GM19328 (cell line): ENCODE measurements at regions not wholly inside any gene's neighbourhood (a gene's known extent, or its start where the extent isn't known, plus 50 kb on each side); places are given as distances from the start of the nearest gene placed in this dataset.

Experiments used
- ATAC-seq: cut with Tn5 transposase; IDR thresholded peaks from one replicate; pipeline ENCODE4 v1.9.1; 2021; ENCODE audit warnings: mild to moderate bottlenecking, moderate library complexity; ENCODE audit not compliant: unreplicated experiment

- no peak for ATAC-seq
These were observed 435.2 kb upstream of the SEMA3A start for GRCh38 chr7:84629640-84630318.

- no peak for ATAC-seq
These were observed 434.6 kb upstream of the SEMA3A start for GRCh38 chr7:84629216-84629615.

- no peak for ATAC-seq
These were observed 432.7 kb upstream of the SEMA3A start for GRCh38 chr7:84627250-84627649.

- no peak for ATAC-seq
These were observed 430.3 kb upstream of the SEMA3A start for GRCh38 chr7:84624927-84625326.

GRCh38 chr7:84624527-84624926 is 429.9 kb upstream of the SEMA3A start:
- no peak for ATAC-seq

- no peak for ATAC-seq
These were observed 422.9 kb upstream of the SEMA3A start for GRCh38 chr7:84617265-84618030.

- ATAC-seq: no peak
These were observed 420.4 kb upstream of the SEMA3A start for GRCh38 chr7:84614821-84615501.

- no peak for ATAC-seq
These were observed 418.5 kb upstream of the SEMA3A start for GRCh38 chr7:84612981-84613681.

GRCh38 chr7:84611391-84611790 is 416.8 kb upstream of the SEMA3A start:
- ATAC-seq: no peak

- ATAC-seq: no peak
These were observed 415.8 kb upstream of the SEMA3A start for GRCh38 chr7:84610390-84610789.

GRCh38 chr7:84605301-84605700 is 410.7 kb upstream of the SEMA3A start:
- no peak for ATAC-seq

GRCh38 chr7:84603545-84603944 is 409.0 kb upstream of the SEMA3A start:
- no peak for ATAC-seq

- no peak for ATAC-seq
These were observed 400.4 kb upstream of the SEMA3A start for GRCh38 chr7:84595026-84595425.

- no peak for ATAC-seq
These were observed 397.3 kb upstream of the SEMA3A start for GRCh38 chr7:84591897-84592296.

- no peak for ATAC-seq
These were observed 394.4 kb upstream of the SEMA3A start for GRCh38 chr7:84589012-84589411.

GRCh38 chr7:84583331-84583730 is 388.7 kb upstream of the SEMA3A start:
- ATAC-seq: no peak

GRCh38 chr7:84582747-84583146 is 388.2 kb upstream of the SEMA3A start:
- no peak for ATAC-seq

GRCh38 chr7:84578825-84579224 is 384.2 kb upstream of the SEMA3A start:
- ATAC-seq: no peak

GRCh38 chr7:84568781-84569180 is 374.2 kb upstream of the SEMA3A start:
- ATAC-seq: no peak

- ATAC-seq: no peak
These were observed 370.9 kb upstream of the SEMA3A start for GRCh38 chr7:84565345-84566074.

- ATAC-seq: no peak
These were observed 359.1 kb upstream of the SEMA3A start for GRCh38 chr7:84553711-84554110.
